NK-92 treated with Interleukin-12 subunit alpha and Interleukin-12 subunit beta, amount 100 ng/mL, for 24 hours (cell line): ENCODE measurements at regions not wholly inside any gene's neighbourhood (a gene's known extent, or its start where the extent isn't known, plus 50 kb on each side); places are given as distances from the start of the nearest gene placed in this dataset.
A peak's percentile ranks its signal among the peaks of the same experiment; 100 is the strongest.
"Not testable (repeated sequence)": the region's sequence is repeated elsewhere in the genome, so short reads cannot be mapped to it uniquely, and the experiment has no call there.

Source experiments
- DNase-seq: peaks from one replicate; lab custom pipeline; 2025; lab: John Stamatoyannopoulos, UW

- no peak for DNase-seq
These were observed 727.8 kb upstream of the LCORL start for GRCh38 chr4:18749391-18749790.

- DNase-seq = no peak
These were observed 715.0 kb upstream of the LCORL start for GRCh38 chr4:18736551-18736950.

GRCh38 chr4:18735740-18736268 lies 714.2 kb upstream of the LCORL start:
- DNase-seq = no peak

GRCh38 chr4:18734405-18734804 lies 712.9 kb upstream of the LCORL start:
- no peak for DNase-seq

- DNase-seq = no peak
These were observed 712.4 kb upstream of the LCORL start for GRCh38 chr4:18733961-18734360.

GRCh38 chr4:18722748-18723191 lies 701.2 kb upstream of the LCORL start:
- DNase-seq = no peak

GRCh38 chr4:18698119-18698883 lies 676.7 kb upstream of the LCORL start:
- DNase-seq = no peak

GRCh38 chr4:18695733-18696527 lies 674.4 kb upstream of the LCORL start:
- no peak for DNase-seq

GRCh38 chr4:18691431-18692200 lies 670.1 kb upstream of the LCORL start:
- no peak for DNase-seq

- no peak for DNase-seq
These were observed 668.9 kb upstream of the LCORL start for GRCh38 chr4:18690291-18690955.

GRCh38 chr4:18689308-18690115 lies 668.0 kb upstream of the LCORL start:
- DNase-seq = peak; percentile 6

GRCh38 chr4:18688351-18688750 lies 666.8 kb upstream of the LCORL start:
- not testable (repeated sequence) for DNase-seq

- DNase-seq = no peak
These were observed 664.9 kb upstream of the LCORL start for GRCh38 chr4:18686338-18687037.

GRCh38 chr4:18684932-18685331 lies 663.4 kb upstream of the LCORL start:
- no peak for DNase-seq

- no peak for DNase-seq
These were observed 655.0 kb upstream of the LCORL start for GRCh38 chr4:18676526-18676915.

- DNase-seq = no peak
These were observed 654.3 kb upstream of the LCORL start for GRCh38 chr4:18675586-18676525.

- no peak for DNase-seq
These were observed 648.5 kb upstream of the LCORL start for GRCh38 chr4:18670034-18670433.

- no peak for DNase-seq
These were observed 647.8 kb upstream of the LCORL start for GRCh38 chr4:18669390-18669789.

- DNase-seq = no peak
These were observed 644.8 kb upstream of the LCORL start for GRCh38 chr4:18666322-18666721.
